Posterior vena cava (tissue), 2 donors: ENCODE measurements at regions not wholly inside any gene's neighbourhood (a gene's known extent, or its start where the extent isn't known, plus 50 kb on each side); places are given as distances from the start of the nearest gene placed in this dataset.

ENCODE experiments used
- DNase-seq: peaks from one replicate; pipeline ENCODE4 v3.0.0-alpha.2; 2020; ENCODE audit warnings: low spot score
- intact Hi-C, 2 donors: fragments of 100-400 bp; cut with DNase I; formaldehyde crosslinking; loops; one replicate each; pipeline versions ENCODE4 v1.14.1 to v1.14.2; 2022 to 2023
- donor health status: DM: yes; HTN: yes; CAD: no.
- donor health status: DM: yes; HTN: yes; CAD: no.

DNA sequence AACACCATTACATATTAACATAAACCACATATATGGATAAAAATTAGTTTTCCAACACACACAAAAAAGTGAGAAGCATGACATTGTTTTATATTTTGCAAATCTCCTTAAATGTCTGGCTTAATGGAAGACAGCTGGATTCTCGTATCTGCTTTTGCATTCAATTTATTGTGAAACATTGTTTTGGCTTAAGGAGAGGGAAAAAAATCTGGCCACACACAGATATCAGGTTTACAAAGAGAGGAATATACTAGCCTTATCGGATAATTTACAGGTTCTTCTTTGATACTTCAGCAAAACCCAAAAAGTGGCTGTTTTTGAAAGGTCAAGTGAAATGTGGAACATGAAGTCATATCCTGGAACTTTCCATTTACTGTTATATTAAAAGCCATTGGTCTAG lies 523.5 kb upstream of the ARGLU1 start:
- DNase-seq, result no peak
- intact Hi-C loops, result no loop called here

DNA sequence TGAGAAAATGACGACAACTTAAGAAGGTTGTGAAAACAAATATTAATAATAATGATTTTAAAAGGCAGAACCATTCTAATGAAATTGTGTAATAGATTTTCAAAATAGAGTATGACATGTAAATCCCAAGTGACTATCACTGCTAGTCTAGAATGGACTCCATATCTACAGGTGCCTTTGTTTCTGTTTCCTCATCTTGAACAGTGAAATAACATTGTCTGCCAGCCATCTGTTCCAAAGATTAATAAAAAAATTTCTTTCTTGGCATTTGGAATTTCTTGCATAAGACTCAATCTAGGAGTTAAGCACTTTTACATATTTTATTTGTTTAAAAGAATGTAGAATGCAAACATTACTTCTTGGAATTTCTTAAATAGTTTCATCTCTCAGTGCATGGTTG lies 520.1 kb upstream of the ARGLU1 start:
- intact Hi-C loops, result no loop called here
- no peak for DNase-seq

DNA sequence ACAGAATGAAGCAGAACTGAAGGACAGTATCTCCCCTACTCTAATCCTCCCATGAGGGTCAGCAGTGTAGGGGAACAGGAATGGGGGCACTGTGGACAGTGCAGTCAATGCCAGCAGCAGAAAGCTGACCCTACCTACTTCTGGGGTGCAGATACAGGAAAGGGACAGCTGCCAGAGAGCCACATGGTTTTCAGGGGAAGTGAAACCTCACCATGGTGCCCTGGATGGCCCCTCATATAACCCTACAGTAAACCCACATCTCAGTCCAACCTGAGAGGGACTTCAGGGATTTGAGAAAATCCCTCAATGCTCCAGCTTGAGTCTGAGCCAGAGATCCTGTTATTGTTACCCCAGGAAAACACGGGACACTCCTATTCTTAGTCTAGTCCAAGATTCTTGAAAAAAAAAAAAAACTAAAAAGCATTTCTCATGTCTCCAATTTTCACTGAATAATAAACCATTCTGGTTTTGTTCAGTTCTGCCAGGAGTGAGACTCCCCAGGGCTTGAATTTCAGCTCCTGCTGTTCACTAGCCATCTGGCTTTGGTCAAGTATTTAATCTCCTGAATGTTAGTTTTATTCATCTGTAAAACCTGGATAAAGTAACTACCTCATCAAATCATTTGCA lies 511.6 kb upstream of the ARGLU1 start:
- DNase-seq, result no peak
- intact Hi-C loops, result no loop called here

DNA sequence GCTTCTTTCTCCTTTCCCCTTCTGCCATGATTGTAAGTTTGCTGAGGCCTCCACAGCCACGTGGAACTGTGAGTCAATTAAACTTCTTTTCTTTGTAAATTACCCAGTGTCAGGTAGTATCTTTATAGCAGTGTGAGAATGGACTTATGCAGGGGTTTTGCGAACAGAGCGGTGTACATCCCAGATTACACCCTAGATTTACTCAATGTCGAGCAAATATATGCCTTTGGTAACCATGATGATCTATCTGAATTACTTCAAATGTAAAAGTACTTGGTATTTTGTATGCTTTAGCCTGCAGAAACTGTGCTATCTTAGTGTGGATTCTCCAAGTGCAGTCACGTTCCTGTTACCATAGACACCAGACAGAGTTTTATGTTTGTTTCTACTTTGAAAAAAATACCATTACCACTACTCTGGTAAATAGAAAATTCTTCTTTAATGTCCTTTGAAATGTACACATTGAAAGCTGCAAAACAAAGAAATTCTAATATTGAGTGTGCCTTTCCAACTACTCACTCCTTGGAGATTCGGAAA lies 510.4 kb upstream of the ARGLU1 start:
- intact Hi-C loops, result no loop called here
- DNase-seq, result no peak

DNA sequence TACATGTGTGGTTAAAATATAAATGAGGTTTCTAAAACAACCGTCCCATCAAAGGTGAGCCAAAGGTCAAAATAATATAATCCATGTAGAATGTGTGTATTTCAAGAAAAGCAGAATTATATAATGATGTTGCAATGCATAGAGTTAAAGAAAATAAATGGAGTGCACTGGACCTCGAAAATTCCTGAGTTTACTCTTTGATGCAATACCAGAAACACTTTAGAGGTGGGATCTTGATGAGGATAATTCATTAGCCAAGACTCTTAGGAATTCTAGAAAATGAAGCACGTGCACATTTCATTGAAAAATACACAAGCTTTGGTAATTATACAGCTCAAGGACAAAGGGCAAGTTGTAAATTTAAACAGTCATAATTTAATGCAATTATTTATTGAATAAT lies 508.9 kb upstream of the ARGLU1 start:
- DNase-seq, result no peak
- intact Hi-C loops, result no loop called here

DNA sequence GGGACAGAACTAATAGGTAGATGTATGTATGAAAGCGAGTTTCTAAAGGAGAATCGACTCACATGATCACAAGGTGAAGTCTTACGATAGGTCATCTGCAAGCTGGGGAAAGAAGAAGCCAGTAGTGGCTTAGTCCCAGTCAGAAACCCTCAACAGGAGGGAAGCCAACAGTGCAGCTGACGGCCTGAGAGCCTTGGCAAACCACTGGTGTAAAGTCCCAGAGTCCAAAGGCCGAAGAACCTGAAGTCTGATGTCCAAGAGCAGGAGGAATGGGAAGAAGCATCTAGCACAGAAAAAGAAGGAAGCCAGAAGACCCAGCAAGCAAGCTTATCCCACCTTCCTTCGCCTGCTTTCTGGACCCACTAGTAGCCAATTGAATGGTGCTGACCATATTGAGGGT lies 507.6 kb upstream of the ARGLU1 start:
- no peak for DNase-seq
- intact Hi-C loops, result no loop called here

DNA sequence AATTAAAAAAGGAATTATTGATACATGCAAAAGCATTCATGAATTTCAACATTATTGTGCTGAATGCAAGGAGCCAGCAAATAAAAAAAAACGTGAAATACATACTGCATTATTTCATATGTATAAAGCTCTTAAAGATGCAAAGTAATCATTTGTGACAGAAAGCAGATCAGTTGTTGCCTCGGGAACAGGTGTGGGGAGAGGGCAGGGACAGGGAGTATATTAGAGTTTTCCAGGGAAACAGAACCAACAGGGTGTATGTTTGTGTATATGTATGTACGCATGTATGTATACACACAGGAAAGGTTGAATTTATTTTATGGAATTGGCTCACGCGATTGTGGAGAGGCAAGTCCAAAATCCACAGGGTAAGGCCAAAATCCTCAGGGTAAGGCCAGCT lies 502.9 kb upstream of the ARGLU1 start:
- no peak for DNase-seq
- intact Hi-C loops, result no loop called here

DNA sequence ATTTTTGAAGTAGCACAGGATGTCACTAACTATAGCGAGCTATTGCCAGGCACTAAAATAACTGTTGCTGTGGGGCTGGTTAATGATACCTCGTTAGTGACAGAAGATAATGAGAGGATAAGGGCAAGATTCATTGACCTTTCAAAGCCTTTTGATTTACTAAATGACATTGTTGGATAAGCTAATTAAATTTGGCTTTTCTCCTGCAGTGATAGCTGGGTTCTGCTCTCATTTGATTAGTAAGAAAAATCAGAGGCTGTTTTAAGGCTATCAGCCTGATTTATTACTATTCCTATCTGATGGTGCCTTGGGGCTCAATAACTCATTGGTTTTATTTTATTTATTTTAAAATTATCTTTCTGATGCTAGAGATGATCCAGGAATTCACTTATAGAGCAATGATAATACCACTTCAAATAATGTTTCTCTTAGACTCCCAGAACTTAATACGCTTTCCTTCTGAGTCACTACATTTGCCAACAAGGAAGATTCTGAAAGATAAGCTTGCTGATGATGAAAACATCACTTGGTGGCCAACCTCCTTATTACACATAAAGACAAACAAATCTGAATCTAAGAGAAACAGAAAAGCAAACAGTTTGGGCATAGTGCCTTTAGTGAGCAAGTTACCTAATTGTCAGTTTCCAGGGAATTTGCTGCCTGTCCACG lies 501.3 kb upstream of the ARGLU1 start:
- intact Hi-C loops, result no loop called here
- DNase-seq, result no peak

DNA sequence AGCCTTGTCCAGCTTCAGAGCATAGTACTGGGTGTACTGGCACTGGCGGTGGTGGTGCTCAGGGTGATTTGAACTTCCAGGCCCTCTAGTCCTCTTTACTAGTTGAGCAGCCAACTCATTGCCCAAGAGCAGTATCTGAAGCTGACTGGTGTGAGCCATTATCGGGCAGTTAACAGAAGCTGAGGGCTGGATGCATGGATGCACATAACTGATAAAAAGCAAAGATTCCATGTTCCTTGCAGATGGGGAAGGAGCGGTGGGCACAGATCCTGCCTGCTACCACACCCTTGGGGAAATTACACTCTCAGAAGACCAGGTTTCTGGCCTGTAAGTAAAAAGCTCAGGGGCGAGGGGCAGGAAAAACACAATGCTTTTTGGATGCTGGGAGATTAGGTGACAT lies 499.4 kb upstream of the ARGLU1 start:
- intact Hi-C loops, result no loop called here
- DNase-seq, result no peak

DNA sequence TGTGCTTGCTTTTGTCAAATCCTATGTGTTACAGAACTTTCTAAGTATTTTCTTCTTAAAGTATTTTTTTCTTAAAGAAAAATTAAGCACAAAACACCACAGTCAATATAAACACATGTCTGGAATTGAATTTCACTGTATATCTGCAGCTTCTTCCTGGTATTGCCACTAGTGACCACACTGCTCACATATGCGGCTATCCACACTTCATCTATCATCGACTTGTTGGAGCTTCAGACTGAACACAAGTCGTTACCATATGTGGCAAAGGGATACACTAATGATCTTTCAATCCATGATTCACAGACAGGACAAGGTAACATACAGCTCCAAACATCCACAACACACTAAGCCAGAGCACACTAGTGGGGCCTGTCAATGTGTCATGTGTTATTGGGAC lies 498.4 kb upstream of the ARGLU1 start:
- intact Hi-C loops, result no loop called here
- no peak for DNase-seq

DNA sequence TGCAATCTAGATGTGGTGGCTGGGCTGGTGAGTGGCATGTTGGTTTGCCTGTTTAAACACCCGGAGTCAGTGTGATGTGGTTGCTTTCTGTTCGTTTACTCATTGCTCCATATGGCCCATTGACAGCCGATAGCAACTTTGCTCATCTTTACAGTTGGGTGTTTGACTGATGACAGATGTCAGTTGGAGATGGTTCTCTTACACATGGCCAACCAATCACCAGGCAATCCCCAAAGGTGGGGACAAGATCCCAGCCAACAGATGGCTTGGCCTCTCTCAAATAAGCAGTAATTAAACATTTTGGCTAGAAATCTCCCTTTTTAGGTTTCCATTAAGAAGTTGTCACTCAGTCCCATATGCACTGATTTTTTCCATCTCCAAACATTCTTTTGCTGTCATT lies 497.1 kb upstream of the ARGLU1 start:
- intact Hi-C loops, result no loop called here
- no peak for DNase-seq

DNA sequence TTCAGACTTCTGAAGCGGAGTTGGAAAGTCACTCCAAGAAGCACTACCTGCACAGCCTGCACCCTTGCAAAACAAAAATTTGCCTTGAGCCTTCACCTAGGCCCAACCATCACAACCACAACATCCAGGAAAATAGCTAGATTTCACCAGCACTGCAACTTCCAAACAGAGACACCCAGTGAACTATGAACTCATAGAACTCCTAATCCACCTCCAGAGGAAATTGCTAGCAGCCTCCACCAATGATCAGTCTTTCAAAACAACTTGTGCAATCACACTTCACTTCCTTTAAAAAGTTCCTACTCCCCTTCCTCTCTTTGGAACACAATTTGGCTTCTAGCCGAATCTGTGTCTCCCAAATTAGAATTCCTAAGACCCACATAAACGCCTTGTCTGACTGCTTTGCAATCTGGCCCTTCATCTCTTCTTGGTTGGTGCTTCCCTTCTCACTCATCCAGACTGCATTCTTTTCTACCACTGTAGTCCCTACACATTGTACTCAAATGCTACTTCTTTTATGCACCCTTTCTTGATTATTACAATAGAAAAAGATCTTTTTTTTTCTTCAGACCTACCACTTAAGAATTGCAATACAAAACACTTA lies 489.2 kb upstream of the ARGLU1 start:
- intact Hi-C loops, result no loop called here
- no peak for DNase-seq

DNA sequence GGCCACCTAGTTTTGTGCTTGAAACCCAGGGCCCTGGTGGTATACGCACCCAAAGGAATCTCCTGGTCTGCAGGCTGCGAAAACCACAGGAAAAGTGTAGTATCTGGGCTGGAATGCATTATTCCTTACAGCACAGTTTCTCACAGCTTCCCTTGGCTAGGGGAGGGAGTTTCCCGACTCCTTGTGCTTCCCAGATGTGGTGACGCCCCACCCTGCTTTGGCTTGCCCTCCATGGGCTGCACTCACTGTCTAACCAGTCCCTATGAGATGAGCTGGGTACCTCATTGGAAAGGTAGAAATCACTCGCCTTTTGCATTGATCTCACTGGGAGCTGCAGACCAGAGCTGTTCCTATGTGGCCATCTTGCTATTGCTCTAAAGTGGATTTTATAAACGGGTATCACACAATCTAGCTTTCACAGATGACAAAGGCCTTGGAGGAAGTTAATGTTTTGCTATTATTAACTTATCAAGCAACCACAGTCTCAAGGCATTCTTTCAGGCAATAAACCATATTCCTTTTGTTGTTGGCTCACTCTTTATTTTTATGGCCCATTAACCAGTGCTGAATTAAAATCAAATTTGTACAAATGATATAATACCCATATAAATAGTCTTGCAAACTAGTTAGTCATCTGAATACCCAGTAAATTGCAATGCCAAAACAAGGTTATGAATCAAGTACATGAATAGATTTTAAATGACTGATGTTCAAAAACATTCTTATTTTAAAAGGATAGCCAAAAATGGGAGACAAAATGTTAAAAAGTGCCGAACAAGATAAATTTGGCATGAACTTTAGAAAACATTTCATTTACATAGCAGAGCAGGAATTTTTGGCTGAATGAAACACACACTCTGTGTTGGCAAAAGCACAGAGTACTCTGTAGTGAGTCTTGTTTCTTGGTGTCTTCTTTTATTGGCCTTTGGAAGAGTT lies 475.4 kb upstream of the ARGLU1 start:
- intact Hi-C loops, result no loop called here
- DNase-seq, result peak; percentile 72

DNA sequence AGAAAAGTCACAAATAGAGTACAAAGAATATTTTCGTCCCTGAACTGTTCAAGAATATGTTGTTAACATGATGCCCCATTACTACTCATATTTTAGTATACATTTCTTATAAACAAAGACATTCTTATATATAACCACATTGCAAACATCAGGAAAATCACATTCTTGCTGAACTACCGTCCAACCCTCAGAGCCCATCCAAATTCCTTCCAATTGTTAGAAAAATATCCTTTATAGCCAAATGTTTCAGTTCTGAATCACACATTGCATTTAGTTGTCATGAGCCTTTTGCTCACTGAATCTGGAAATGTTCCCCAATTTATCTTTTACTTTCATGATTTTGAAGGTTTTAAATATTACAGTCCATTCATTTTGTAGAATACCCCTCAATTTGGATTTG lies 467.8 kb upstream of the ARGLU1 start:
- no peak for DNase-seq
- intact Hi-C loops, result no loop called here

DNA sequence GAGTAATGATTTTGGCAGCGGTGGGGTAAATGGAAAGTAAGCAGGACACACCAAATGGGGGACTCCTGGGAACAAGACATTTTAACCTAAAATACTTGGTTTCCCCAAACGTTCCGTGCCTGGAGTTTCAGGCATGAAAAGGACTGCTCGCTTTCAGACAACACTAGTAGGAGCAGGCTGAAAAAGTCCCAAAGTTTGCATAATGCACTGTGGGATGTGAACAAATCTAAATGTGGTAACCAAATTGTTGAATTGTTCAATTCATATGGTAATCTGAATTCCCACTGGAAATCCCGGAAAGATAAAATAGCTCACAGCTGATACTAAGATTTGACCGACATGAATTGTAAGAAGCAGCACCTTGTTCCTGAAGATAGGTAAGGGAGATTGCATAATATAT lies 467.2 kb upstream of the ARGLU1 start:
- intact Hi-C loops, result no loop called here
- DNase-seq, result no peak

DNA sequence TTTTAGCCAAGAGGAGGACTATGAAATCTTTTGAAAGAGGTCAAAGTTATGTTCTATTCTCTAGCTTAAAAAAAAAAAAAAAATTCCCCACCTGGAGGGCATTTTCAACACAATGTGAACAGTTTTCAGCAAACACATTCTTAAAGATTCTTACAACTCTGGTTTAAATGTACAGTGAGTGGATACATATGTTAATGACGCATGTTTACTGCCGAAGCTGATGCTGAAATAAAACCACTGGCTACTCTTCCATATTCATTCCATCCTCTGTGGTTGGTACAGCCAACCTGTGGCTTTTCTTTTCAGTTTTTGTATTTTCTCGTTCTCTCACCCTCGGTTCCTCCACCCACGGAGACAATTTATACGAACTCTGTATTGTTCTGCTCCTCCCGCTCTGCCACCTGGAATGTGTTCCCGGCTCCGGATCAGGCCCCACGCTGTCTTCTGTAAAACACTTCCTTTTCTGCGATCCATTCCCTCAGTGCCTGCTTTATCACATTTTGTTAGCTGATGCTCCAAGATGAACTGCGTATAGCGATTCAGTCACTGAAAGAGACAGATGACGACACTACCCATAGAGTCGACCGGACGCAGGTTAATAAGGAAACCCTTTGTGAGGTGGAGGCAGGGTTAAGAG lies 466.4 kb upstream of the ARGLU1 start:
- intact Hi-C loops, result no loop called here
- no peak for DNase-seq

DNA sequence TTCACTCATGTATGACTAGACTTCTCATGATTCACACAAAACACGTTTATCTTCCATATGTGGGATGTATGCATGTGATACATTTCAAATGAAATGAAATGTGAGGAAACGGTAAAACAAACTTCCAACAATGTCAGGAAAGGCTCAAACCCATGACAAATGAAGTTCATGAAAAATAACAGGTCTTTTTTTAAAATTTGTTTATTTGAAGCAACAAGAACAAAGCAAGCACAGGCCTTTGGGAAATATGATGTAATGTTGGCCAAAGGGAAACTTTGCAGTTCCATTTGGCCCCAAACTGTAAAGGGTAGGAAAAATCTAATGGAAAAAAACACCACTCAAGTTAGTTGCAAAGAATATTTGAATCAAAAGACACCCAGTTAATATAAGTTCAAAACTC lies 463.8 kb upstream of the ARGLU1 start:
- intact Hi-C loops, result no loop called here
- no peak for DNase-seq

DNA sequence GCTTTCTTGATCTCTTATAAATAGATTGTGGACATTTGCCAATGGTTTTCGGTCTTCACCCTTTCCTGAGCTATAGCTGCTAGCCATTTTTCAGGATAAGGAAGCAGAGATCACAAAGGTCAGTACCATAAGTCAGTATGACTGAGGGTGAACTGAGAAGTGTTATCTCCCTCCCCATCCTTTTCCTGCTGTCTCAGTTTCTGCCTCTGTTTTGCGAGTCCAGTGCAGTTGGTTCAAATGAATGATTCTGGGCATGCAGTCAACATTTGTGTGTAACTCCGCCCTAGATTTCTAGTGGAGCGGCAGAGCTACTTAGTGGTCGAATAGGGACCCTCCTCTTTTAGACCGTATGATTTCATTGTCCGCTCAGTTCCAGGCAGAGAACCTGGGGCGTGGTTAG lies 460.8 kb upstream of the ARGLU1 start:
- DNase-seq, result no peak
- intact Hi-C loops, result loop anchor here in 1 of 2 donors (5.0 kb wide), 1 partner anchor 881 kb away; no protein-coding TSS in a partner anchor

DNA sequence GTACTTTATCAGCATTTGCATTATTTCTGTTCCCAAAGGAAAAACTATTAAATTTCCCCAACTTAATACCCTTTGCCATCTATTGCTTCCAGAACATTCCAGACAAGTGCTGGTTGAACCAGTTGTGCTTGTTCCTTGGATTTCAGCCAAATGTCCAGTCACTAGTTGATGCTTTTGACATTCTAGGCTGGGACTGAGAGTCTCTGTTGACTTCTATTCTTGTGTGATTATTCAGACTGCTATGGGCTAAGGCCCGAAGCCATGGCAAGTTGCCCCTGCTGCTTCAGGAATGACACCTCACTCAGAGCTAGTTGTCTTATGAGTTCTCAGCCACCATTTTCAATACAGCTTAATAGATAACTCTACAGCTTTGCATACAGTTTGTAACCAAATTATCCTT lies 458.1 kb upstream of the ARGLU1 start:
- intact Hi-C loops, result loop anchor here in 1 of 2 donors (5.0 kb wide), 1 partner anchor 879 kb away; no protein-coding TSS in a partner anchor
- peak; percentile 92 for DNase-seq
